Peyer's patch (tissue), 4 donors: ENCODE measurements at regions not wholly inside any gene's neighbourhood (a gene's known extent, or its start where the extent isn't known, plus 50 kb on each side); places are given as distances from the start of the nearest gene placed in this dataset.

Source experiments
- DNase-seq, 3 donors: peaks; one replicate each; pipeline ENCODE4 v3.0.0-alpha.2; 2017 to 2019
- H3K27ac ChIP-seq, 4 donors: fragments of 200-600 bp; sonication (generic); one replicate each; pipeline ENCODE4 v1.5.1; 2016 to 2019
- H3K27me3 ChIP-seq, 2 donors: fragments of 200-600 bp; sonication (generic); one replicate each; pipeline ENCODE4 v1.5.1; 2019
- H3K36me3 ChIP-seq, 3 donors: fragments of 200-600 bp; sonication (generic); one replicate each; pipeline ENCODE4 v1.5.1; 2016 to 2019
- H3K4me1 ChIP-seq, 4 donors: fragments of 200-600 bp; sonication (generic); one replicate each; pipeline ENCODE4 v1.5.1; 2016 to 2019
- H3K4me3 ChIP-seq, 4 donors: fragments of 200-600 bp; sonication (generic); 1 replicate in 3 of 4; 2 replicates in 1 of 4; pipeline ENCODE4 v1.5.1; 2016 to 2019; ENCODE audit warnings: mild to moderate bottlenecking in 1 of 4
- H3K9me3 ChIP-seq, 4 donors: fragments of 200-600 bp; sonication (generic); one replicate each; pipeline ENCODE4 v1.5.1; 2016 to 2019; ENCODE audit warnings: mild to moderate bottlenecking in 1 of 4
- CTCF ChIP-seq, 6 experiments: fragments of 450-650 bp in 4 of 6; fragments of 200-600 bp in 2 of 6; sonication (generic) in 1 of 6; IDR thresholded peaks; one replicate each; pipeline ENCODE4 v1.5.1; 2017 to 2019; ENCODE audit warnings: antibody characterized with exemption in 6 of 6, mild to moderate bottlenecking in 3 of 6, moderate library complexity in 1 of 6
- POLR2A ChIP-seq, 2 donors: fragments of 450-650 bp; IDR thresholded peaks; one replicate each; pipeline ENCODE4 v1.5.1; 2017; ENCODE audit warnings: antibody characterized with exemption in 2 of 2, mild to moderate bottlenecking in 2 of 2, moderate library complexity in 2 of 2

GRCh38 chr6:122143813-122144601 is 255.4 kb upstream of the HSF2 start:
- Histone ChIP-seq H3K4me3 (no peak overlapping the region), H3K27ac (no peak overlapping the region), H3K27me3 (no peaks in the 10 kb centered on the region), H3K4me1 (no peaks in the 10 kb centered on the region), H3K36me3 (no peaks in the 10 kb centered on the region), H3K9me3 (no peaks in the 10 kb centered on the region)
- DNase-seq = no peak
- TF ChIP-seq CTCF (IDR thresholded peaks at IDR 0.05) = no peak
- TF ChIP-seq POLR2A (IDR thresholded peaks at IDR 0.05) = no peak

- Histone ChIP-seq H3K27me3 (no peaks in the 10 kb centered on the region), H3K36me3 (no peaks in the 10 kb centered on the region), H3K27ac (no peak overlapping the region), H3K4me1 (no peaks in the 10 kb centered on the region), H3K4me3 (no peak overlapping the region), H3K9me3 (no peaks in the 10 kb centered on the region)
- DNase-seq = no peak
- TF ChIP-seq CTCF (IDR thresholded peaks at IDR 0.05) = no peak
- TF ChIP-seq POLR2A (IDR thresholded peaks at IDR 0.05) = no peak
Observed at GRCh38 chr6:122145246-122145645, 254.2 kb upstream of the HSF2 start.

- no peaks in the 10 kb centered on the region for H3K36me3 ChIP-seq
- H3K27ac ChIP-seq = no peak overlapping the region
- TF ChIP-seq CTCF (IDR thresholded peaks at IDR 0.05) (no peak), POLR2A (IDR thresholded peaks at IDR 0.05) (no peak)
- H3K9me3 ChIP-seq = no peaks in the 10 kb centered on the region
- no peaks in the 10 kb centered on the region for H3K27me3 ChIP-seq
- no peaks in the 10 kb centered on the region for H3K4me1 ChIP-seq
- DNase-seq = no peak
- H3K4me3 ChIP-seq = no peak overlapping the region
Observed at GRCh38 chr6:122145741-122146240, 253.7 kb upstream of the HSF2 start.

GRCh38 chr6:122147291-122147690 is 252.2 kb upstream of the HSF2 start:
- TF ChIP-seq CTCF (IDR thresholded peaks at IDR 0.05) = no peak
- no peak for TF ChIP-seq POLR2A (IDR thresholded peaks at IDR 0.05)
- H3K27me3 ChIP-seq = no peaks in the 10 kb centered on the region
- DNase-seq = no peak
- H3K9me3 ChIP-seq = no peaks in the 10 kb centered on the region
- no peak overlapping the region for H3K27ac ChIP-seq
- H3K36me3 ChIP-seq = no peaks in the 10 kb centered on the region
- H3K4me3 ChIP-seq = no peak overlapping the region
- no peaks in the 10 kb centered on the region for H3K4me1 ChIP-seq

GRCh38 chr6:122151066-122151465 is 248.4 kb upstream of the HSF2 start:
- no peak overlapping the region for H3K4me3 ChIP-seq
- no peaks in the 10 kb centered on the region for H3K27me3 ChIP-seq
- no peaks in the 10 kb centered on the region for H3K9me3 ChIP-seq
- no peak overlapping the region for H3K27ac ChIP-seq
- DNase-seq = no peak
- no peaks in the 10 kb centered on the region for H3K4me1 ChIP-seq
- no peak for TF ChIP-seq POLR2A (IDR thresholded peaks at IDR 0.05)
- TF ChIP-seq CTCF (IDR thresholded peaks at IDR 0.05) = no peak
- no peaks in the 10 kb centered on the region for H3K36me3 ChIP-seq
